SK-N-MC (cell line): ENCODE measurements at regions not wholly inside any gene's neighbourhood (a gene's known extent, or its start where the extent isn't known, plus 50 kb on each side); places are given as distances from the start of the nearest gene placed in this dataset.

Experiments
- EZH2 ChIP-seq: fragments of 200-600 bp; sonication (generic); IDR thresholded peaks from one replicate; pipeline ENCODE4 v1.6.1; 2017; ENCODE audit warnings: antibody characterized with exemption
- FOXP2 ChIP-seq: optimal IDR thresholded peaks from 2 replicates; pipeline ENCODE3; 2011; ENCODE audit warnings: mild to moderate bottlenecking, moderate library complexity; ENCODE audit not compliant: insufficient read depth; ENCODE audit errors: extremely low read length, control extremely low read depth
- POLR2AphosphoS5 ChIP-seq: IDR thresholded peaks from 2 replicates; pipeline ENCODE4 v1.6.1; 2012; ENCODE audit warnings: mild to moderate bottlenecking, low read depth, low read length, borderline replicate concordance

- TF ChIP-seq FOXP2 (no peak), EZH2 (no peak), POLR2AphosphoS5 (no peak)
Measured at GRCh38 chr2:12168791-12169388, 422.5 kb downstream of the LPIN1 start.
